Panc1 (cell line): ENCODE measurements at regions not wholly inside any gene's neighbourhood (a gene's known extent, or its start where the extent isn't known, plus 50 kb on each side); places are given as distances from the start of the nearest gene placed in this dataset.

Experiments
- ATAC-seq: fragments of 200-7000 bp; cut with Tn5 transposase; 2 replicates; pipeline ENCODE4 v1.9.1; 2020; ENCODE audit warnings: mild to moderate bottlenecking, moderate library complexity
- BruUV-seq: library from RNA; stranded (reverse); fragments of 400-500 nt; replicated peaks from 2 replicates; lab custom pipeline; 2021; lab: Mats Ljungman, UMichigan
- CTCF ChIA-PET: fragments of 300-600 bp; sonication (Branson Sonifier 250); formaldehyde crosslinking; loops from one replicate; lab custom pipeline; 2022; ENCODE audit warnings: antibody characterized with exemption; lab: Charles Lee
- POLR2A ChIA-PET: fragments of 300-600 bp; sonication (Branson Sonifier 250); formaldehyde crosslinking; loops from one replicate; lab custom pipeline; 2022; ENCODE audit warnings: antibody characterized with exemption; lab: Charles Lee
- DNase-seq: peaks from one replicate; pipeline ENCODE4 v3.0.0-alpha.2; 2010; ENCODE audit warnings: low read depth, low spot score
- H3K27ac ChIP-seq: 2 replicates; pipeline ENCODE4 v1.5.1; 2011; ENCODE audit warnings: mild to moderate bottlenecking, low read length, inconsistent platforms
- H3K27me3 ChIP-seq: fragments of 200-500 bp; sonication (Bioruptor generic); 2 replicates; pipeline ENCODE4 v1.6.0; 2014; ENCODE audit warnings: low read length, inconsistent platforms; ENCODE audit not compliant: control insufficient read depth, insufficient read depth
- H3K36me3 ChIP-seq: fragments of 200-500 bp; sonication (Bioruptor generic); 2 replicates; pipeline ENCODE4 v1.5.1; 2014; ENCODE audit warnings: inconsistent platforms, mild to moderate bottlenecking, low read length, moderate library complexity; ENCODE audit not compliant: control insufficient read depth, insufficient read depth
- H3K4me1 ChIP-seq: 2 replicates; pipeline ENCODE4 v1.5.1; 2011; ENCODE audit warnings: inconsistent platforms, mild to moderate bottlenecking, low read length, moderate library complexity; ENCODE audit not compliant: control insufficient read depth, insufficient read depth
- H3K4me3 ChIP-seq, 2 experiments: 2 replicates each; pipeline ENCODE4 v1.5.1; 2011 to 2012; ENCODE audit warnings: low read depth in 2 of 2, low read length in 2 of 2, mild to moderate bottlenecking in 2 of 2, inconsistent platforms in 1 of 2, moderate library complexity in 1 of 2
- H3K9me3 ChIP-seq: fragments of 200-500 bp; sonication (Bioruptor generic); 2 replicates; pipeline ENCODE4 v1.5.1; 2014; ENCODE audit warnings: low read depth, mild to moderate bottlenecking, inconsistent platforms, low read length, moderate library complexity; ENCODE audit not compliant: control insufficient read depth, insufficient read depth
- POLR2AphosphoS5 ChIP-seq: IDR thresholded peaks from 2 replicates; pipeline ENCODE4 v1.6.1; 2012; ENCODE audit warnings: mild to moderate bottlenecking, low read depth, low read length, moderate library complexity
- SIN3A ChIP-seq: IDR thresholded peaks from 2 replicates; pipeline ENCODE4 v1.6.1; 2012; ENCODE audit warnings: low read depth, mild to moderate bottlenecking, low read length, moderate library complexity, borderline replicate concordance; ENCODE audit not compliant: insufficient read depth
- TCF7L2 ChIP-seq: IDR thresholded peaks from 2 replicates; pipeline ENCODE4 v1.6.1; 2011; ENCODE audit warnings: mild to moderate bottlenecking, low read depth, low read length, inconsistent platforms
- in situ Hi-C: cut with HindIII; loops from 2 replicates; pipeline ENCODE4 v1.10.0; 2016; ENCODE audit warnings: low sequenced_read_pairs, low pct_unique_long_range_greater_than_20kb
- intact Hi-C: fragments of 100-400 bp; cut with micrococcal nuclease; formaldehyde crosslinking; loops from one replicate; pipeline ENCODE4 v1.10.0; 2022; ENCODE audit not compliant: unreplicated experiment
- TF ChIP-seq, protein P1 (sequence below): fragments of 450-650 bp; IDR thresholded peaks from 2 replicates; pipeline ENCODE4 v1.5.1; 2017; ENCODE audit warnings: mild to moderate bottlenecking
- TF ChIP-seq, protein P2 (sequence below), 2 experiments: IDR thresholded peaks; 2 replicates each; pipeline ENCODE4 v1.6.1; 2011 to 2012; ENCODE audit warnings: low read depth in 2 of 2, control low read depth in 1 of 2, low read length in 1 of 2, mild to moderate bottlenecking in 1 of 2, moderate library complexity in 1 of 2; ENCODE audit not compliant: insufficient read depth in 1 of 2

GRCh38 chr2:64396551-64396950, 57.4 kb upstream of the LGALSL start:
- Histone ChIP-seq H3K4me1 (no peaks in the 10 kb centered on the region), H3K27me3 (peaks cover 2% of the 10 kb centered on the region; the same call in 1 of the 2 replicates), H3K27ac (no peak overlapping the region), H3K4me3 (no peak overlapping the region), H3K36me3 (no peaks in the 10 kb centered on the region), H3K9me3 (no peaks in the 10 kb centered on the region)
- in situ Hi-C loops (no loop called here), intact Hi-C loops (no loop called here)
- ChIA-PET CTCF (no interaction called here), POLR2A (no interaction called here)
- DNase-seq (no peak), ATAC-seq (no peak)
- BruUV-seq: no TSS peak
- TF ChIP-seq TCF7L2: no peak
- TF ChIP-seq, protein P1, sequence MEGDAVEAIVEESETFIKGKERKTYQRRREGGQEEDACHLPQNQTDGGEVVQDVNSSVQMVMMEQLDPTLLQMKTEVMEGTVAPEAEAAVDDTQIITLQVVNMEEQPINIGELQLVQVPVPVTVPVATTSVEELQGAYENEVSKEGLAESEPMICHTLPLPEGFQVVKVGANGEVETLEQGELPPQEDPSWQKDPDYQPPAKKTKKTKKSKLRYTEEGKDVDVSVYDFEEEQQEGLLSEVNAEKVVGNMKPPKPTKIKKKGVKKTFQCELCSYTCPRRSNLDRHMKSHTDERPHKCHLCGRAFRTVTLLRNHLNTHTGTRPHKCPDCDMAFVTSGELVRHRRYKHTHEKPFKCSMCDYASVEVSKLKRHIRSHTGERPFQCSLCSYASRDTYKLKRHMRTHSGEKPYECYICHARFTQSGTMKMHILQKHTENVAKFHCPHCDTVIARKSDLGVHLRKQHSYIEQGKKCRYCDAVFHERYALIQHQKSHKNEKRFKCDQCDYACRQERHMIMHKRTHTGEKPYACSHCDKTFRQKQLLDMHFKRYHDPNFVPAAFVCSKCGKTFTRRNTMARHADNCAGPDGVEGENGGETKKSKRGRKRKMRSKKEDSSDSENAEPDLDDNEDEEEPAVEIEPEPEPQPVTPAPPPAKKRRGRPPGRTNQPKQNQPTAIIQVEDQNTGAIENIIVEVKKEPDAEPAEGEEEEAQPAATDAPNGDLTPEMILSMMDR: no peak
- no peak for TF ChIP-seq SIN3A
- TF ChIP-seq POLR2AphosphoS5: no peak
- TF ChIP-seq, protein P2, sequence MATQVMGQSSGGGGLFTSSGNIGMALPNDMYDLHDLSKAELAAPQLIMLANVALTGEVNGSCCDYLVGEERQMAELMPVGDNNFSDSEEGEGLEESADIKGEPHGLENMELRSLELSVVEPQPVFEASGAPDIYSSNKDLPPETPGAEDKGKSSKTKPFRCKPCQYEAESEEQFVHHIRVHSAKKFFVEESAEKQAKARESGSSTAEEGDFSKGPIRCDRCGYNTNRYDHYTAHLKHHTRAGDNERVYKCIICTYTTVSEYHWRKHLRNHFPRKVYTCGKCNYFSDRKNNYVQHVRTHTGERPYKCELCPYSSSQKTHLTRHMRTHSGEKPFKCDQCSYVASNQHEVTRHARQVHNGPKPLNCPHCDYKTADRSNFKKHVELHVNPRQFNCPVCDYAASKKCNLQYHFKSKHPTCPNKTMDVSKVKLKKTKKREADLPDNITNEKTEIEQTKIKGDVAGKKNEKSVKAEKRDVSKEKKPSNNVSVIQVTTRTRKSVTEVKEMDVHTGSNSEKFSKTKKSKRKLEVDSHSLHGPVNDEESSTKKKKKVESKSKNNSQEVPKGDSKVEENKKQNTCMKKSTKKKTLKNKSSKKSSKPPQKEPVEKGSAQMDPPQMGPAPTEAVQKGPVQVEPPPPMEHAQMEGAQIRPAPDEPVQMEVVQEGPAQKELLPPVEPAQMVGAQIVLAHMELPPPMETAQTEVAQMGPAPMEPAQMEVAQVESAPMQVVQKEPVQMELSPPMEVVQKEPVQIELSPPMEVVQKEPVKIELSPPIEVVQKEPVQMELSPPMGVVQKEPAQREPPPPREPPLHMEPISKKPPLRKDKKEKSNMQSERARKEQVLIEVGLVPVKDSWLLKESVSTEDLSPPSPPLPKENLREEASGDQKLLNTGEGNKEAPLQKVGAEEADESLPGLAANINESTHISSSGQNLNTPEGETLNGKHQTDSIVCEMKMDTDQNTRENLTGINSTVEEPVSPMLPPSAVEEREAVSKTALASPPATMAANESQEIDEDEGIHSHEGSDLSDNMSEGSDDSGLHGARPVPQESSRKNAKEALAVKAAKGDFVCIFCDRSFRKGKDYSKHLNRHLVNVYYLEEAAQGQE (IDR thresholded peaks at IDR 0.05; ENCODE audit: insufficient read depth in 1 of 2, low read depth in 2 of 2, low read length in 1 of 2): no peak

DNA sequence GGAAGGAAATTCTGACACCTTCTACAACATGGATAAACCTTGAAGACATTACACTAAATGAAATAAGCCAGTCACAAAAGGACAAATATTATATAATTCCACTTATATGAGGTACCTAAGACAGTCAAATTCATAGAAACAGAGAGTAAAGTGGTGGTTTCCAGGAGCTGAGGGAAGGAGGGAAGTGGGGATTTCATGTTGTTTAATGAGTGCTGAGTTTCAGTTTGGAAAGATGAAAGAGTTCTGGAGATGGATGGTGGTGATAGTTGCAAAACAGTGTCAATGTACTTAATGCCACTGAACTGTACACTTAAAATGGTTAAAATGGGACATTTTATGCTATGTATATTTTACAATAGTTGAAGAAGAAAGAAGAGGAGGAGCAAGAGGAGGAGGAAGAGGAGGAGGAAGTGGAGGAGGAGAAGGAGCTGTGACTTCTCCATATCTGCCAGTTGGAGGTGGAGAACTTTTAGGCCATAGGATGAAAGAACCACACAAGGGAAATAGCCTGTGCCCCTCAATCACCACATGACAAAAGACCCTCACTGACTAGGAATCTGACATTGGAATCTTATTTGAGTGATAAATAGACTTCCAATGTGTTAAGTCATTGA, 55.3 kb upstream of the LGALSL start:
- no peak overlapping the region for H3K4me3 ChIP-seq
- in situ Hi-C loops: no loop called here
- H3K9me3 ChIP-seq: no peaks in the 10 kb centered on the region
- intact Hi-C loops: no loop called here
- DNase-seq (no peak), ATAC-seq (no peak)
- ChIA-PET CTCF (no interaction called here), POLR2A (no interaction called here)
- no peaks in the 10 kb centered on the region for H3K27me3 ChIP-seq
- H3K4me1 ChIP-seq: no peaks in the 10 kb centered on the region
- no peak overlapping the region for H3K27ac ChIP-seq
- no peak for TF ChIP-seq SIN3A
- no peak for TF ChIP-seq POLR2AphosphoS5
- no peak for TF ChIP-seq TCF7L2
- TF ChIP-seq, protein P2 (IDR thresholded peaks at IDR 0.05; ENCODE audit: insufficient read depth in 1 of 2, low read depth in 2 of 2, low read length in 1 of 2): no peak
- TF ChIP-seq, protein P1: no peak
- no TSS peak for BruUV-seq
- H3K36me3 ChIP-seq: no peaks in the 10 kb centered on the region
